DMS153 (cell line): ENCODE measurements at regions not wholly inside any gene's neighbourhood (a gene's known extent, or its start where the extent isn't known, plus 50 kb on each side); places are given as distances from the start of the nearest gene placed in this dataset.
"Not testable (repeated sequence)": the region's sequence is repeated elsewhere in the genome, so short reads cannot be mapped to it uniquely, and the experiment has no call there.

ENCODE experiments used
- DNase-seq: peaks from one replicate; lab custom pipeline; 2025; lab: John Stamatoyannopoulos, UW

- DNase-seq, result not testable (repeated sequence)
Observed at GRCh38 chr16:72729552-72729951, 318.4 kb downstream of the ZFHX3 start.

GRCh38 chr16:72728516-72728915, 319.4 kb downstream of the ZFHX3 start:
- no peak for DNase-seq

- no peak for DNase-seq
Observed at GRCh38 chr16:72727565-72727964, 320.4 kb downstream of the ZFHX3 start.

GRCh38 chr16:72725643-72726042, 322.3 kb downstream of the ZFHX3 start:
- DNase-seq, result no peak

GRCh38 chr16:72723781-72724180, 324.1 kb downstream of the ZFHX3 start:
- no peak for DNase-seq

GRCh38 chr16:72722552-72722951, 325.4 kb downstream of the ZFHX3 start:
- DNase-seq, result peak; percentile 82

GRCh38 chr16:72721981-72722380, 325.9 kb downstream of the ZFHX3 start:
- DNase-seq, result no peak

- DNase-seq, result no peak
Observed at GRCh38 chr16:72715267-72715666, 332.7 kb downstream of the ZFHX3 start.

- DNase-seq, result no peak
Observed at GRCh38 chr16:72711823-72712222, 336.1 kb downstream of the ZFHX3 start.

GRCh38 chr16:72705801-72706200, 342.1 kb downstream of the ZFHX3 start:
- no peak for DNase-seq

- DNase-seq, result no peak
Observed at GRCh38 chr16:72704746-72705372, 343.1 kb downstream of the ZFHX3 start.

GRCh38 chr16:72689851-72690250, 358.1 kb downstream of the ZFHX3 start:
- no peak for DNase-seq

GRCh38 chr16:72680732-72681131, 367.2 kb downstream of the ZFHX3 start:
- no peak for DNase-seq

GRCh38 chr16:72679856-72680255, 368.1 kb downstream of the ZFHX3 start:
- no peak for DNase-seq

- no peak for DNase-seq
Observed at GRCh38 chr16:72677662-72678447, 370.1 kb downstream of the ZFHX3 start.

- DNase-seq, result no peak
Observed at GRCh38 chr16:72673118-72673517, 374.8 kb downstream of the ZFHX3 start.

GRCh38 chr16:72666267-72666666, 381.7 kb downstream of the ZFHX3 start:
- no peak for DNase-seq

- DNase-seq, result no peak
Observed at GRCh38 chr16:72665701-72666100, 382.2 kb downstream of the ZFHX3 start.

GRCh38 chr16:72664509-72665408, 383.2 kb downstream of the ZFHX3 start:
- peak; percentile 98 for DNase-seq

- no peak for DNase-seq
Observed at GRCh38 chr16:72664056-72664508, 383.8 kb downstream of the ZFHX3 start.

- no peak for DNase-seq
Observed at GRCh38 chr16:72658888-72659717, 388.8 kb downstream of the ZFHX3 start.

- DNase-seq, result no peak
Observed at GRCh38 chr16:72657791-72658190, 390.1 kb downstream of the ZFHX3 start.
